ENCODE measurements at regions not wholly inside any gene's neighbourhood (a gene's known extent, or its start where the extent isn't known, plus 50 kb on each side); places are given as distances from the start of the nearest gene placed in this dataset.

DNA sequence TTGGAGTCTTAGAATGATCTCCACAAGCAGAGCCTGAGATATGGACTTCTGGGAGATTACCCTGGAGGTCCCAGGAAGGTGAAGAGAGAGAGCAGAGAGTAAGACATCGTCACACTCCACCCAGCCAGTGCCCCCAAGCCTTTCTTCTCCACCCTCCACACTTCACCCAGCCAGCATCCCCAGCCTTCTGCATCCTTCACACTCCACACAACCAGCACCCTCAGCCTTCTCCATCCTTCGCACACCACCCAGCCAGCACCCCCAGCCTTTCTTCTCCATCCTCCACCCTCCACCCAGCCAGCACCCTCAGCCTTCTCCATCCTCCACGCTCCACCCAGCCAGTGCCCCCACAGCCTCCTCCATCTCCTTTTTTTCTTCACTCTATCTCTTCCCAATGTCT is 603.9 kb upstream of the B3GAT1 start:
- TF ChIP-seq, protein P1, sequence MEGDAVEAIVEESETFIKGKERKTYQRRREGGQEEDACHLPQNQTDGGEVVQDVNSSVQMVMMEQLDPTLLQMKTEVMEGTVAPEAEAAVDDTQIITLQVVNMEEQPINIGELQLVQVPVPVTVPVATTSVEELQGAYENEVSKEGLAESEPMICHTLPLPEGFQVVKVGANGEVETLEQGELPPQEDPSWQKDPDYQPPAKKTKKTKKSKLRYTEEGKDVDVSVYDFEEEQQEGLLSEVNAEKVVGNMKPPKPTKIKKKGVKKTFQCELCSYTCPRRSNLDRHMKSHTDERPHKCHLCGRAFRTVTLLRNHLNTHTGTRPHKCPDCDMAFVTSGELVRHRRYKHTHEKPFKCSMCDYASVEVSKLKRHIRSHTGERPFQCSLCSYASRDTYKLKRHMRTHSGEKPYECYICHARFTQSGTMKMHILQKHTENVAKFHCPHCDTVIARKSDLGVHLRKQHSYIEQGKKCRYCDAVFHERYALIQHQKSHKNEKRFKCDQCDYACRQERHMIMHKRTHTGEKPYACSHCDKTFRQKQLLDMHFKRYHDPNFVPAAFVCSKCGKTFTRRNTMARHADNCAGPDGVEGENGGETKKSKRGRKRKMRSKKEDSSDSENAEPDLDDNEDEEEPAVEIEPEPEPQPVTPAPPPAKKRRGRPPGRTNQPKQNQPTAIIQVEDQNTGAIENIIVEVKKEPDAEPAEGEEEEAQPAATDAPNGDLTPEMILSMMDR (IDR thresholded peaks at IDR 0.05; ENCODE audit: low read length): no peak
- TF ChIP-seq EZH2 (IDR thresholded peaks at IDR 0.05; ENCODE audit: borderline replicate concordance, low read length): no peak

All from OCI-LY1 (cell line).